ENCODE measurements at regions not wholly inside any gene's neighbourhood (a gene's known extent, or its start where the extent isn't known, plus 50 kb on each side); places are given as distances from the start of the nearest gene placed in this dataset.
"Not testable (repeated sequence)": the region's sequence is repeated elsewhere in the genome, so short reads cannot be mapped to it uniquely, and the experiment has no call there.

DNA sequence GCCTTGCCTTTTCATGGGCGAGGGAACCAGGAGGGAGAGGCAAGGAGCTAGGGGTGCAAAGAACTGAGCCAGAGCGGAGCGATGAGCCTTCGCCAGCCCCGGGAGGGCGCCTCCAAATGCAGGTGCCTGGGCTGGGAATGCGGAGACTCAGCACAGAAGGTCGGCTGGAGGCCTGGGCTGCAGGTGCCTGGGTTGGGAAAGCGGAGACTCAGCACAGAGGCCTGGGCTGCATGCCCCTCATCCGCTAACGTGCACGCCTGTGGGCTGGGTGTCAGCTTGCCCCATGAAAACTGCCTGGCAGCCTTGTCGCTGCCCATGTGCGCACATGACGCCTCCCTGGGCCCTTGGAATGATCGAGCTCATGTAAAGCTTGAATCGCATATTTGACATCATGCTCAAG is 51.8 kb downstream of the POM121L12 start:
- Mint-ChIP-seq H3K27ac (no peak overlapping the region), H3K36me3 (peaks cover 0 to 4% (median 0%) of the 10 kb centered on the region in 3 donors), H3K9me3 (peaks cover 6 to 54% (median 38%) of the 10 kb centered on the region in 6 donors), H3K4me3 (no peak overlapping the region), H3K27me3 (ENCODE audit: low read depth in 3 of 3) (peaks cover 0 to 2% (median 1%) of the 10 kb centered on the region in 3 donors), H3K4me1 (no peaks in the 10 kb centered on the region)
- no peak for DNase-seq

DNA sequence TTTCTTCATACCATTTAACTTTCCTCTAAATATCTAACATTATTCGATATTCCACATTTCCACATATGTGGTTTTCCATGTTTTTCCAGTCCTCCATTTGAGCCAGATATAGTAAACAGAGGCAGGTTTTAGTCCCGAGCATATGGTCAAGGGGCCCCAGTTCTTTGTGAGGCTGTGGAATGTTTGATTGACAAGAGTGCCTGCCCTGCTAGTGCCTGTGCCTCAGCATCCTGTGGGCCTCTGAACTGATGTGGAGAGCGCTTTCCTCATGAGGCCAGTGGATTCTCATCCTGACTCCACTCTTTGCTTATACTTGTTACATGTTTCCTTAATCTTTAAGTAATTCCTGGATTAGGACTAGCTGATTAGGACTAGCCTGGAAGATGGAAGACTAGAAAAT is 58.8 kb downstream of the POM121L12 start:
- no peak for DNase-seq
- H3K27me3 Mint-ChIP-seq (ENCODE audit: low read depth in 3 of 3) = peaks cover 0 to 2% (median 0%) of the 10 kb centered on the region in 3 donors
- H3K4me1 Mint-ChIP-seq = no peaks in the 10 kb centered on the region
- no peaks in the 10 kb centered on the region for H3K36me3 Mint-ChIP-seq
- H3K4me3 Mint-ChIP-seq = no peak overlapping the region
- H3K27ac Mint-ChIP-seq = no peak overlapping the region
- H3K9me3 Mint-ChIP-seq = peaks cover 4 to 66% (median 31%) of the 10 kb centered on the region in 6 donors

DNA sequence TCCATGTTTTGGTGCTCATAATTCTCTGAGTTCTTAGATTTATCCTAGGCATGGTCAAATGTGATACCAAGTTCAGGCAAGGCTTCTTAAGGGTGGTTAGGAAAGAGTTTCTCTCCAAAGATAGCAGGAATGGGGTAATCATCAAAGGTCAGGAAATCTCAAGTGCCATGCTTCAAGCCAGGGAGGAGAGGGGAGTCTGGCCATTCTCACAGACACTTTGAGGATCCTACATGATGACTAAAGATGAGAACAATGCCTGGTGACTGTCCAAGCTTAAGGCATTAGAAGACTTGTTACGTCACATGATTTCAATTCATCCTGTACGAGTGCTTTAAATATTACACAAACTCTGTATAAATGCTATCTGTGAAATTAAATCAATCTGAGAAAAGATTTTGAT is 59.4 kb downstream of the POM121L12 start:
- Mint-ChIP-seq H3K9me3 (peaks cover 4 to 67% (median 35%) of the 10 kb centered on the region in 6 donors), H3K27ac (no peak overlapping the region), H3K4me3 (no peak overlapping the region), H3K4me1 (no peaks in the 10 kb centered on the region), H3K36me3 (no peaks in the 10 kb centered on the region), H3K27me3 (ENCODE audit: low read depth in 3 of 3) (peaks cover 0 to 2% (median 0%) of the 10 kb centered on the region in 3 donors)
- DNase-seq = no peak

- no peak overlapping the region for H3K4me3 Mint-ChIP-seq
- H3K9me3 Mint-ChIP-seq = peaks cover 4 to 74% (median 40%) of the 10 kb centered on the region in 6 donors
- no peaks in the 10 kb centered on the region for H3K4me1 Mint-ChIP-seq
Observed at GRCh38 chr7:53095731-53096501, 60.5 kb downstream of the POM121L12 start.

DNA sequence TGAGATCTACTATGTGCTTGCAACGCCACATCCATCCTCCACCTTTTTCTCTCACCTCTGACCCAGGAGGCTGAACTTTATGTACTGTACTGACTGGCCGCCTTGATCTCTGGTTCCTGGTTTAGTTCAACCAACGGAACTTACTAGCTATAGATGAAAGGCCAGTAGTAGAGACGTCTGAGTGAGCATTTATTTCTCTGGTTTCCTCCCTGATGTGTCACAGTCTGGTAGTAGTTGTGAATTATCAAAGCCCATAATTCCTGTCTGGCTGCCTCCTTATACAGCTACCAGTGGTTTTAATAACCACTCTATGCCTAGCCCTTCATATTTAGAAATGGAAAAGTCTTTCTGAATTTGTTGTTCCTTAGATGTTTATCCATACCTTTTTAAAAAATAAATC is 64.7 kb downstream of the POM121L12 start:
- H3K4me3 Mint-ChIP-seq = no peak overlapping the region
- DNase-seq = no peak
- H3K4me1 Mint-ChIP-seq = no peaks in the 10 kb centered on the region
- peaks cover 7 to 67% (median 43%) of the 10 kb centered on the region in 6 donors for H3K9me3 Mint-ChIP-seq
- H3K36me3 Mint-ChIP-seq = peaks cover 0 to 3% (median 0%) of the 10 kb centered on the region in 3 donors
- H3K27ac Mint-ChIP-seq = no peak overlapping the region
- H3K27me3 Mint-ChIP-seq (ENCODE audit: low read depth in 3 of 3) = no peaks in the 10 kb centered on the region

More at GRCh38 chr7:53095731-53096501, 60.5 kb downstream of the POM121L12 start:
- DNase-seq = no peak
- Mint-ChIP-seq H3K27ac (no peak overlapping the region), H3K27me3 (ENCODE audit: low read depth in 3 of 3) (peaks cover 0 to 2% (median 0%) of the 10 kb centered on the region in 3 donors), H3K36me3 (peaks cover 0 to under 1% (median 0%) of the 10 kb centered on the region in 3 donors)

DNA sequence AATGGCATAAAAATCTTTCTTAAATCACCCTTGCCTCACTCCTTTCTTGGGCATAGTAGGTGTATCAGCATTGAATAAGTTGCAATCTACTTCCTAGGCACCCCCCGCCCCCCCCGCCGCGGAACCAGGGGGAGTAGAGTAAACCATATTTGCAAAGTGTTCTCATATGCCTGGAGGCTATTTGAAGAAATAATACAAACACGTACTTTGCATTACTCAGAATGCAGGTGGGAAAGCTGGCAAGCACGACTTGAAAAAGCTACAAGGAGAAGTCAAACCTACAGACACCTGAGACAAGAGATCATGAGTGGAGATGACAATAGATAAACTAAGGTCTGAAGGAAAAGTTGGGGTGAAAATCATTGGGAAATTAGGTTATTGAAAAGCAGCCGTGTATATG is 65.6 kb downstream of the POM121L12 start:
- H3K36me3 Mint-ChIP-seq = peaks cover 0 to 3% (median 0%) of the 10 kb centered on the region in 3 donors
- H3K4me3 Mint-ChIP-seq = no peak overlapping the region
- no peak for DNase-seq
- H3K4me1 Mint-ChIP-seq = no peaks in the 10 kb centered on the region
- no peak overlapping the region for H3K27ac Mint-ChIP-seq
- H3K9me3 Mint-ChIP-seq = peaks cover 7 to 67% (median 41%) of the 10 kb centered on the region in 6 donors
- H3K27me3 Mint-ChIP-seq (ENCODE audit: low read depth in 3 of 3) = no peaks in the 10 kb centered on the region

DNA sequence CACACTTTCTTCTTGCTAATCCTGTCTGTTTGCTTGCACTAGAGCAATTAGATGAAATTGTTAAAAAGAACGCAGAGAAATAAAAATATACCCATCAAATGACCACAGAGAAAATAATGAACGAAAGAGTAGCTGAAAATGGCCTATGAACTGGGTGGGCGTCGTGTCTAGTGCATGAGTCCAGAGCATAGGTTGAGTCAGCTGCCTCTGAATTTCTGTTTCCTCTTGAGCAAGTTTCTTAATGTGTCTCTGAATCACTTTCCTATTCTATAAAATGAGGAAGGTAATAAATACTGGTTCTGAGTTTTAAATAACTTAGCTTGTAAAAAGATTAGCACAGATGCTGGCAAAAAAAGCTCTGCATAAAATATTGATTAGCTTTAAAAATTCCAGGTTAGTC is 75.0 kb downstream of the POM121L12 start:
- H3K9me3 Mint-ChIP-seq = peaks cover 10 to 47% (median 23%) of the 10 kb centered on the region in 6 donors
- DNase-seq = no peak
- no peaks in the 10 kb centered on the region for H3K36me3 Mint-ChIP-seq
- no peak overlapping the region for H3K4me3 Mint-ChIP-seq
- no peaks in the 10 kb centered on the region for H3K27me3 Mint-ChIP-seq (ENCODE audit: low read depth in 3 of 3)
- H3K27ac Mint-ChIP-seq = no peak overlapping the region
- no peaks in the 10 kb centered on the region for H3K4me1 Mint-ChIP-seq

- Mint-ChIP-seq H3K27ac (no peak overlapping the region), H3K4me3 (no peak overlapping the region), H3K9me3 (peaks cover 10 to 47% (median 23%) of the 10 kb centered on the region in 6 donors), H3K4me1 (no peaks in the 10 kb centered on the region), H3K36me3 (no peaks in the 10 kb centered on the region), H3K27me3 (ENCODE audit: low read depth in 3 of 3) (no peaks in the 10 kb centered on the region)
- DNase-seq = no peak
Observed at GRCh38 chr7:53111031-53111430, 75.6 kb downstream of the POM121L12 start.

DNA sequence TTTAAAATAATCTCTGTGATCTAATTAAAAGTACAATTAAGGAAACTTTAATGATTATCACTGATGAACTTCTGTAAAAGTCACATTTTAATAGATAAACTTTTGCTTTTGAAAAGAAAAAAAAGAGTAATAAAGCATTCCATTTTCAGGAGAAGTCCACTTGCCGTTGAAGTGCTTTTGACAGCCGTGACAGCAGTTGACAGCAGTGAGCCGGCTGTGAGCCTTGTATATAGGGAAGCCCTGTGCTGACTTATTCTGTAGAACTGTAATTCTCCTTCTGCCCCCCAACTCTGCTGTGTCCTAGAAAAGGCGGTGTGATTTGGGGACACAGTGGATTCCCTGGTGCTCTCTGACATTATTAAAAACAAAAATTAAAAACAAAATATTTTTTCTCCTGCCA is 78.0 kb downstream of the POM121L12 start:
- peaks cover 10 to 58% (median 37%) of the 10 kb centered on the region in 6 donors for H3K9me3 Mint-ChIP-seq
- peaks cover 0 to 2% (median 0%) of the 10 kb centered on the region in 3 donors for H3K27me3 Mint-ChIP-seq (ENCODE audit: low read depth in 3 of 3)
- no peak overlapping the region for H3K4me3 Mint-ChIP-seq
- no peaks in the 10 kb centered on the region for H3K4me1 Mint-ChIP-seq
- DNase-seq = no peak
- H3K36me3 Mint-ChIP-seq = no peaks in the 10 kb centered on the region
- no peak overlapping the region for H3K27ac Mint-ChIP-seq

GRCh38 chr7:53119514-53119941 is 84.1 kb downstream of the POM121L12 start:
- Mint-ChIP-seq H3K27me3 (ENCODE audit: low read depth in 3 of 3) (peaks cover 0 to 2% (median 2%) of the 10 kb centered on the region in 3 donors), H3K36me3 (no peaks in the 10 kb centered on the region), H3K9me3 (peaks cover 18 to 60% (median 34%) of the 10 kb centered on the region in 6 donors), H3K27ac (no peak overlapping the region), H3K4me1 (no peaks in the 10 kb centered on the region), H3K4me3 (no peak overlapping the region)
- no peak for DNase-seq

- Mint-ChIP-seq H3K9me3 (peaks cover 15 to 55% (median 33%) of the 10 kb centered on the region in 6 donors), H3K27me3 (ENCODE audit: low read depth in 3 of 3) (peaks cover 0 to 2% (median 2%) of the 10 kb centered on the region in 3 donors), H3K27ac (no peak overlapping the region), H3K4me3 (no peak overlapping the region), H3K36me3 (no peaks in the 10 kb centered on the region), H3K4me1 (no peaks in the 10 kb centered on the region)
- DNase-seq = no peak
Observed at GRCh38 chr7:53121374-53121773, 85.9 kb downstream of the POM121L12 start.

DNA sequence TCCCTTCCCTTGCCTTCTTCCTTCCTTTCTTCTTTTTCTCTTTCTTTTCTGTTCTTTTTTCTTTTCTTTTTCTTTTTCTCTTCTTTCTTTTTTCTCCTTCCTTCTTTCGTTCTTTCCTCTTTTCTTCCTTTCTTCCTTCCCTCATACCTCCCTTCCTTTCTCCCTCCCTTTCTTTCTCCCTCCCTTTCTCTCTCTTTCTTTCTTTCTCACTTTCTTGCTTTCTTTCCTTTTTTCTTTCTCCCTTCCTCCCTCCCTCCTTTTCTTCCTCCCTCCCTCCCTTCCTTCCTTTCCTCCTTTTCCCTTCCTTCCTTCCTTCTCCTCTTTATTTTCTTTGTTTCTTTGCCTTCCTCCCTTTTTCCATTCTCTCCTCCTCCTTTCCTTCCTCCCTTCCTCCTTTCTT is 96.3 kb downstream of the POM121L12 start:
- H3K4me1 Mint-ChIP-seq = no peaks in the 10 kb centered on the region
- no peak overlapping the region for H3K27ac Mint-ChIP-seq

DNA sequence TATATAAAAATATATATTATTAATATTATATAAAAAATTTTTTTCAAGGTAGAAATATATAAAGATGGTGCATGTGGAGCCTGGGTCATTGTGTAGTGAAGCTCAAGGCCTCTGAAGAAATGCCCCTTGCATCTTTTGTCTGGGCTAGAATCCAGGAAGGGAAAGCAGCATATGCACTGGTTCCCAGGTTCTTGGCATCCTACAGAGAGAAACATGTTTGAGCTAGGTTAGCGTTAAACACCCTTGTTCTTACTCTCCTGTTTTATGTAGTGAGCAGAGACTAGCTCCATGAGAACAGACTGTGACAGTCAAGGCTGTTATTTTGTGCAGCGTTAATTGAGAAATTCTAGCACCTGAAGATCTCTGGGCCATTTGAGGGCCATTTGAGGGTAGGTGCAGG is 116.1 kb downstream of the POM121L12 start:
- H3K27me3 Mint-ChIP-seq (ENCODE audit: low read depth in 3 of 3) = no peaks in the 10 kb centered on the region
- no peak overlapping the region for H3K27ac Mint-ChIP-seq
- peaks cover 15 to 67% (median 36%) of the 10 kb centered on the region in 6 donors for H3K9me3 Mint-ChIP-seq
- H3K4me3 Mint-ChIP-seq = no peak overlapping the region
- H3K36me3 Mint-ChIP-seq = no peaks in the 10 kb centered on the region
- H3K4me1 Mint-ChIP-seq = no peaks in the 10 kb centered on the region
- DNase-seq = no peak

More for the DNA sequence above, 96.3 kb downstream of the POM121L12 start:
- peaks cover 0 to 3% (median 0%) of the 10 kb centered on the region in 3 donors for H3K36me3 Mint-ChIP-seq
- peaks cover 0 to 1% (median 0%) of the 10 kb centered on the region in 3 donors for H3K27me3 Mint-ChIP-seq (ENCODE audit: low read depth in 3 of 3)
- no peak for DNase-seq
- H3K4me3 Mint-ChIP-seq = no peak overlapping the region
- H3K9me3 Mint-ChIP-seq = peaks cover 10 to 63% (median 33%) of the 10 kb centered on the region in 6 donors

DNA sequence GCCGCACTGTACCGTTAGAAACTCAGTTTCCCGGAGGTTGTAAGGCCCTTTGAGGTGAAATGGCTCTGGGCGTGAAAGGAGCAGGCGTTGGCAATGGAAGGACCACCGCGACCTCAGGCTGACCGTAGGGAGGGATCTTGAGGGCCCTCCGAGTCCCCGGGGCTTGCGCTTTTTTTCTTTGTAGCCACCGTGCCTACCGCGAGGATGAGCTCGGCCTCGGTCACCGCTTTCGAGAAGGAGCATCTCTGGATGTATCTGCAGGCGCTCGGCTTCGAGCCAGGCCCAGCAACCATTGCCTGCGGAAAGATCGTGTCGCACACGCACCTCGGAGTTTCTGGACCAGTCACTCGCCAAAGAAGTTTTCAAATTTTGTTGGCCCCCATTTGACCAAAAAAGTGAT is 151.8 kb downstream of the POM121L12 start:
- not testable (repeated sequence) for DNase-seq; H3K27ac Mint-ChIP-seq; H3K36me3 Mint-ChIP-seq; H3K4me1 Mint-ChIP-seq; H3K27me3 Mint-ChIP-seq (ENCODE audit: low read depth in 3 of 3); H3K4me3 Mint-ChIP-seq
- peaks cover 14 to 74% (median 53%) of the 10 kb centered on the region in 6 donors for H3K9me3 Mint-ChIP-seq

Measured in immature natural killer cell (primary cell).